Mammary epithelial cell (primary cell): ENCODE measurements at regions not wholly inside any gene's neighbourhood (a gene's known extent, or its start where the extent isn't known, plus 50 kb on each side); places are given as distances from the start of the nearest gene placed in this dataset.

Experiments
- EZH2 ChIP-seq: IDR thresholded peaks from 2 replicates; pipeline ENCODE4 v1.6.1; 2012; ENCODE audit warnings: low read length, inconsistent platforms, borderline replicate concordance
- TF ChIP-seq, protein P1 (sequence below), 2 donors: IDR thresholded peaks in 1 of 2; conservative IDR thresholded peaks in 1 of 2; 2 replicates each; pipeline ENCODE4 v1.5.1; 2011 to 2012; ENCODE audit warnings: inconsistent platforms in 2 of 2, low read length in 2 of 2, mild to moderate bottlenecking in 2 of 2, control low read depth in 1 of 2, low read depth in 1 of 2; ENCODE audit not compliant: insufficient read depth in 1 of 2; ENCODE audit errors: extremely low read depth in 1 of 2

DNA sequence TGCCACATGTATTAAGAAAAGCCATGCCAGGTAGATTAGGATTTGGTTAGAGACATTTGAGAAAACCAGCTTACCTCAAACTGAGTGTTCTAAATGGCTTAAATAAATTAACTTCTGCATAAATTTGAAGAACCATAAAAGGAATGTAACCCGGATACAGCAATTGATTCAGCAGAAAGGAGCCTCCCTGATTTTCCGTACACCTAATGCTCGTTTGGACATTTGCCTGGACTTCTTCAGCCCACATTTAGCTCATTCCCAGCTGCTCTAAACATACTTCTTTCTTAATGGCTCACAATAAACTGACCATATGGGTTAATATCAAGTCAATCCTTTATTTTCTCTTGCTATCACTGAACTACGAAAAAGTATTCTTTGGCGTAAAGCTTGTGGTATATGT lies 392.4 kb downstream of the ZNF516 start:
- TF ChIP-seq, protein P1, sequence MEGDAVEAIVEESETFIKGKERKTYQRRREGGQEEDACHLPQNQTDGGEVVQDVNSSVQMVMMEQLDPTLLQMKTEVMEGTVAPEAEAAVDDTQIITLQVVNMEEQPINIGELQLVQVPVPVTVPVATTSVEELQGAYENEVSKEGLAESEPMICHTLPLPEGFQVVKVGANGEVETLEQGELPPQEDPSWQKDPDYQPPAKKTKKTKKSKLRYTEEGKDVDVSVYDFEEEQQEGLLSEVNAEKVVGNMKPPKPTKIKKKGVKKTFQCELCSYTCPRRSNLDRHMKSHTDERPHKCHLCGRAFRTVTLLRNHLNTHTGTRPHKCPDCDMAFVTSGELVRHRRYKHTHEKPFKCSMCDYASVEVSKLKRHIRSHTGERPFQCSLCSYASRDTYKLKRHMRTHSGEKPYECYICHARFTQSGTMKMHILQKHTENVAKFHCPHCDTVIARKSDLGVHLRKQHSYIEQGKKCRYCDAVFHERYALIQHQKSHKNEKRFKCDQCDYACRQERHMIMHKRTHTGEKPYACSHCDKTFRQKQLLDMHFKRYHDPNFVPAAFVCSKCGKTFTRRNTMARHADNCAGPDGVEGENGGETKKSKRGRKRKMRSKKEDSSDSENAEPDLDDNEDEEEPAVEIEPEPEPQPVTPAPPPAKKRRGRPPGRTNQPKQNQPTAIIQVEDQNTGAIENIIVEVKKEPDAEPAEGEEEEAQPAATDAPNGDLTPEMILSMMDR (conservative IDR thresholded peaks at IDR 0.05 in 1 of 2, IDR thresholded peaks at IDR 0.05 in 1 of 2; ENCODE audit: extremely low read depth in 1 of 2, insufficient read depth in 1 of 2, low read depth in 1 of 2, low read length in 2 of 2) = no peak
- no peak for TF ChIP-seq EZH2
